Panc1 (cell line): ENCODE measurements at regions not wholly inside any gene's neighbourhood (a gene's known extent, or its start where the extent isn't known, plus 50 kb on each side); places are given as distances from the start of the nearest gene placed in this dataset.

Experiments
- TF ChIP-seq, protein P1 (sequence below): fragments of 450-650 bp; IDR thresholded peaks from 2 replicates; pipeline ENCODE4 v1.5.1; 2017; ENCODE audit warnings: mild to moderate bottlenecking
- TF ChIP-seq, protein P2 (sequence below), 2 experiments: IDR thresholded peaks; 2 replicates each; pipeline ENCODE4 v1.6.1; 2011 to 2012; ENCODE audit warnings: low read depth in 2 of 2, control low read depth in 1 of 2, low read length in 1 of 2, mild to moderate bottlenecking in 1 of 2, moderate library complexity in 1 of 2; ENCODE audit not compliant: insufficient read depth in 1 of 2

DNA sequence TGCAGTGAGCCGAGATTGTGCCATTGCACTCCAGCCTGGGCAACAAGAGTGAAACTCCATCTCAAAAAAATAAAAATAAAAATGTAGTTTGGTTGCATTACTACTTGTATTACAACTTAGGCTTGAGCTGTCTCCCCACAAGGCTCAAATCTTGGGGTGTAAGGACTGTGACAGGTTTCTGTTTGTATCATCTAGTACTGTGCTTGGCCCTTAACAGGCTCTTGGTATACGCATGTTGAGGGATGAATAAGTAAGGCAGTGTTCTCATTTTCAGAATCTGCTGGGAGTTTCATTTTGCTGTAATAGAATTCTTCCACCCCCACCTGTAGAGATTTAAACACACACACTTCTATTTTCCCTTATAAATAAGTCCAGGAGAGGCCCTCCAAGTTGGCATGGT lies 289.4 kb upstream of the EEF2KMT start:
- TF ChIP-seq, protein P1, sequence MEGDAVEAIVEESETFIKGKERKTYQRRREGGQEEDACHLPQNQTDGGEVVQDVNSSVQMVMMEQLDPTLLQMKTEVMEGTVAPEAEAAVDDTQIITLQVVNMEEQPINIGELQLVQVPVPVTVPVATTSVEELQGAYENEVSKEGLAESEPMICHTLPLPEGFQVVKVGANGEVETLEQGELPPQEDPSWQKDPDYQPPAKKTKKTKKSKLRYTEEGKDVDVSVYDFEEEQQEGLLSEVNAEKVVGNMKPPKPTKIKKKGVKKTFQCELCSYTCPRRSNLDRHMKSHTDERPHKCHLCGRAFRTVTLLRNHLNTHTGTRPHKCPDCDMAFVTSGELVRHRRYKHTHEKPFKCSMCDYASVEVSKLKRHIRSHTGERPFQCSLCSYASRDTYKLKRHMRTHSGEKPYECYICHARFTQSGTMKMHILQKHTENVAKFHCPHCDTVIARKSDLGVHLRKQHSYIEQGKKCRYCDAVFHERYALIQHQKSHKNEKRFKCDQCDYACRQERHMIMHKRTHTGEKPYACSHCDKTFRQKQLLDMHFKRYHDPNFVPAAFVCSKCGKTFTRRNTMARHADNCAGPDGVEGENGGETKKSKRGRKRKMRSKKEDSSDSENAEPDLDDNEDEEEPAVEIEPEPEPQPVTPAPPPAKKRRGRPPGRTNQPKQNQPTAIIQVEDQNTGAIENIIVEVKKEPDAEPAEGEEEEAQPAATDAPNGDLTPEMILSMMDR = no peak
- TF ChIP-seq, protein P2, sequence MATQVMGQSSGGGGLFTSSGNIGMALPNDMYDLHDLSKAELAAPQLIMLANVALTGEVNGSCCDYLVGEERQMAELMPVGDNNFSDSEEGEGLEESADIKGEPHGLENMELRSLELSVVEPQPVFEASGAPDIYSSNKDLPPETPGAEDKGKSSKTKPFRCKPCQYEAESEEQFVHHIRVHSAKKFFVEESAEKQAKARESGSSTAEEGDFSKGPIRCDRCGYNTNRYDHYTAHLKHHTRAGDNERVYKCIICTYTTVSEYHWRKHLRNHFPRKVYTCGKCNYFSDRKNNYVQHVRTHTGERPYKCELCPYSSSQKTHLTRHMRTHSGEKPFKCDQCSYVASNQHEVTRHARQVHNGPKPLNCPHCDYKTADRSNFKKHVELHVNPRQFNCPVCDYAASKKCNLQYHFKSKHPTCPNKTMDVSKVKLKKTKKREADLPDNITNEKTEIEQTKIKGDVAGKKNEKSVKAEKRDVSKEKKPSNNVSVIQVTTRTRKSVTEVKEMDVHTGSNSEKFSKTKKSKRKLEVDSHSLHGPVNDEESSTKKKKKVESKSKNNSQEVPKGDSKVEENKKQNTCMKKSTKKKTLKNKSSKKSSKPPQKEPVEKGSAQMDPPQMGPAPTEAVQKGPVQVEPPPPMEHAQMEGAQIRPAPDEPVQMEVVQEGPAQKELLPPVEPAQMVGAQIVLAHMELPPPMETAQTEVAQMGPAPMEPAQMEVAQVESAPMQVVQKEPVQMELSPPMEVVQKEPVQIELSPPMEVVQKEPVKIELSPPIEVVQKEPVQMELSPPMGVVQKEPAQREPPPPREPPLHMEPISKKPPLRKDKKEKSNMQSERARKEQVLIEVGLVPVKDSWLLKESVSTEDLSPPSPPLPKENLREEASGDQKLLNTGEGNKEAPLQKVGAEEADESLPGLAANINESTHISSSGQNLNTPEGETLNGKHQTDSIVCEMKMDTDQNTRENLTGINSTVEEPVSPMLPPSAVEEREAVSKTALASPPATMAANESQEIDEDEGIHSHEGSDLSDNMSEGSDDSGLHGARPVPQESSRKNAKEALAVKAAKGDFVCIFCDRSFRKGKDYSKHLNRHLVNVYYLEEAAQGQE (IDR thresholded peaks at IDR 0.05; ENCODE audit: insufficient read depth in 1 of 2, low read depth in 2 of 2, low read length in 1 of 2) = no peak
